SJSA1 (cell line): ENCODE measurements at regions not wholly inside any gene's neighbourhood (a gene's known extent, or its start where the extent isn't known, plus 50 kb on each side); places are given as distances from the start of the nearest gene placed in this dataset.

Source experiments
- DNase-seq, 2 experiments: peaks; one replicate each; pipeline ENCODE4 v3.0.0-alpha.2; 2015 to 2020; ENCODE audit warnings: low spot score in 2 of 2, low read depth in 1 of 2
- H3K27ac ChIP-seq: fragments of 250-450 bp; sonication (Bioruptor Pico); 2 replicates; pipeline ENCODE4 v1.5.1; 2020; ENCODE audit warnings: mild to moderate bottlenecking, moderate library complexity
- H3K27me3 ChIP-seq: fragments of 250-450 bp; sonication (Bioruptor Pico); replicated peaks from 2 replicates; pipeline ENCODE4 v1.5.1; 2020; ENCODE audit warnings: mild to moderate bottlenecking, moderate library complexity
- H3K36me3 ChIP-seq: fragments of 250-450 bp; sonication (Bioruptor Pico); 2 replicates; pipeline ENCODE4 v1.5.1; 2020; ENCODE audit warnings: mild to moderate bottlenecking
- H3K4me1 ChIP-seq: fragments of 250-450 bp; sonication (Bioruptor Pico); replicated peaks from 2 replicates; pipeline ENCODE4 v1.6.1; 2021; ENCODE audit warnings: mild to moderate bottlenecking
- H3K4me3 ChIP-seq: fragments of 250-450 bp; sonication (Bioruptor Pico); 2 replicates; pipeline ENCODE4 v1.5.1; 2020; ENCODE audit warnings: mild to moderate bottlenecking
- H3K9me3 ChIP-seq: fragments of 250-450 bp; sonication (Bioruptor Pico); replicated peaks from 2 replicates; pipeline ENCODE4 v1.5.1; 2020; ENCODE audit warnings: mild to moderate bottlenecking

DNA sequence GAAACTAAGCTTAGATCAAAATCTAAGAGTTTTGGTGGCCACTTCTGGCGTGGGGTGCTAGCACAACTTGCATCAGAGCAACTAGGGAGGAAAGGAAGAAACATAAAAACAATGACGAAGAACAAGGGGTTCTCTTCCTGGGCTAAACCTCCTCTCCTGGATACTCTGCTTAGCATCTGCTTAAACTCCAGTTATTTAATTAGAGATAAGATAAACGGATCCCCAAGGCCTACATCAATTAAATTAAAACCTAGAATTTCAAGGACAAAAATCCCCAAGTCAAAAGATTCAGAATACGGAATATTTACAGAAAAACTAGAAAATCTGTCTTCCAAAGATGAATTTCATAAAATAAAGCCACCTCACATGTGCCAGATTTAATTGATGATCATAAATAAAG is 281.9 kb downstream of the SHOX2 start:
- Histone ChIP-seq H3K27ac (no peak overlapping the region), H3K27me3 (no peaks in the 10 kb centered on the region), H3K9me3 (no peaks in the 10 kb centered on the region), H3K36me3 (no peaks in the 10 kb centered on the region), H3K4me1 (no peaks in the 10 kb centered on the region), H3K4me3 (no peak overlapping the region)
- no peak for DNase-seq

DNA sequence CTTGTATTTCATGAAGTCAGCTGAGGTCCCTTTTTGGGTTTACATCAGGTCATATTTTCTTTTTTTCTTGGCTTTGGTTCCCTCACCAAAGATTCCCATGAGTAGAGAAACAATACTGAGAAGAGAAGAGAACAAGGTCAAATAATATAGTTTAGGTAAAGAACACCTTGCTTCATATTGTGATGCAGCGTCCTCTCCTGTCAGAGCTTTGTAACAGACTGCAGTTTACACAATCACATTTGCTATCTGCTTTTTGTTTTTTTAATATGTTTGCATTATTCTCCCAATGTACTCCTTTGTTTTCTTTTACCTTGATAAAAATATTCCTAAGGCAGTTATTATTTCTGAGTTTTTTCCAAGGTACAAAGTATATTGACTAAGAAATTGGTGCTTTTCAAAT is 283.2 kb downstream of the SHOX2 start:
- H3K4me3 ChIP-seq: no peak overlapping the region
- no peak for DNase-seq
- no peaks in the 10 kb centered on the region for H3K27me3 ChIP-seq
- H3K36me3 ChIP-seq: no peaks in the 10 kb centered on the region
- no peaks in the 10 kb centered on the region for H3K4me1 ChIP-seq
- no peaks in the 10 kb centered on the region for H3K9me3 ChIP-seq
- no peak overlapping the region for H3K27ac ChIP-seq

DNA sequence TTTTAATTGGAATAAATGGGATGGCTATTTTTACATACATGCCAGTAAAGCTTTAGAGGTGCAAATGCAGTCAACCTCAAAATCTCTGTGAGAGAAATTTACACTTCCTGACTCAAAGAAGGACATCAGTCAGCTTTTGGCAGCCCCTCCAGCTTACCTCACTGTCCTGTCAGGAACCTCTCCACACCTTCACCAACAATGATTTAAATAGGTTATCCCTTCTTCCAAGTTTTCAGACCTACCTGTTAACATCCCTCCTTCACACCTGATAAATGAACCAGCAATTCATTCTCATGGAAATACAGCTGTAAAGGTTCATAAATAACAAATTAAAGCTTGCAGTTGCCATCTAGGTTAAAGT is 286.1 kb downstream of the SHOX2 start:
- H3K4me3 ChIP-seq: no peak overlapping the region

DNA sequence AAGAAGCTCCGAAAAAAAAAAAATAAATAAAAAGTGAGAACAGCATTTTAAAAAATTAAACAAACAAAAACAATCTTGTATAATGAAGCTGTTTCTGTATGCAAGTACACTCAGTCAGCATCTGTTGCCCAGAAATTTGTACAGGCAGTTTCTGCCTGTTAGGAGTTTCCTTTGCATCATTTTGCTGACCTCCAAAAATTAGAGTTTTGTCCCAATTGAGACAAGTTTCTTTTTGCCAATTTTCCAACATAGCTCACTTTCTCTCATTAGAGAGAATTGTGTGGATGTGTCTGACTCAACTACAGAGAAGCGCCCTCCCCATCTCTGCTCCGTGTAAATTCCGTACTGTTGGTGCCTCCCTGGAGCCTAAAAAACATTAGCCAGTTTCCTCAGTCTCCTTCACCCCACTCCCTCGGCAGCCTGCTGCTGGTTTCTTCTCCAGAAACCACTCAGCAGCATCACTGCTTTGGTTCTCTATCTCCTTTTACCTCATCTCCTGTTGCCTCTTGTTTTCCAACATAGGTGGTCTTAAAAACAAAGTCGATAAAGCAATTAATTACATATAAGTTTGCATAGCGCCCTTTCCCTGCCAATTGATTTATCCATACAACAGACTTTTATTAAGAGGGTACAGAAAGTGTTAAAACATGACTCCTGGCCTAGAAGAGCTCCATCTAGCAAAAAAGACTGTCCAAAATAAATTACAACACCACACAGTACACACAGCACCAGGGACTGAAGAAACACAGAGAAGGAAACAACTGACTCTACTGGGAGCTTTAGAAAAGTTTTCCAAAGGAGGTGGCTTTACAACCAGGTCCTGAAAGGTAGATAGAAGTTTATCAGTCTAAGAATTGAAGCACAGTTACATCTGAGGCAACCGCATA is 286.7 kb downstream of the SHOX2 start:
- no peaks in the 10 kb centered on the region for H3K9me3 ChIP-seq
- H3K4me3 ChIP-seq: no peak overlapping the region
- no peaks in the 10 kb centered on the region for H3K4me1 ChIP-seq
- no peaks in the 10 kb centered on the region for H3K27me3 ChIP-seq
- no peaks in the 10 kb centered on the region for H3K36me3 ChIP-seq
- no peak for DNase-seq
- no peak overlapping the region for H3K27ac ChIP-seq

More for the DNA sequence above, 286.1 kb downstream of the SHOX2 start:
- H3K9me3 ChIP-seq: no peaks in the 10 kb centered on the region
- no peaks in the 10 kb centered on the region for H3K36me3 ChIP-seq
- H3K4me1 ChIP-seq: no peaks in the 10 kb centered on the region
- H3K27me3 ChIP-seq: no peaks in the 10 kb centered on the region
- DNase-seq: no peak
- no peak overlapping the region for H3K27ac ChIP-seq

DNA sequence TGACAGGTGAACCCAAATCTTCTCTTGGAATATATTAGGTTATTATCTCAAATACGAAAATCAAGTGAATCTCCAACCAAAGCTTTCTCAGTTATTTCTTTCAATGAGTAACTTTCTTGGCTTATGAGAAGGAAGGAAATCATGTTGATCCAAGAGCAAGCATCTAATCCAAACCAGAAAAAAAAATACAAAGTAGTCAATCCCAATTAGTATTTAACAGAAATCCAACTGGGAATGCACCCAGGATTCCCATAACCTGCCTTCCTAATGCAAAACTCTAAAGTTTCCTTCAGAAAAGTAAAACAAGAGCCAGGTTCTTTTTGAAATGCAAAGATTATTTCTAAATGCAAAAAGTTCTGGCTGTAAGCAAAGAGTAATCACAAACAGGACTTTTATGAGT is 289.3 kb downstream of the SHOX2 start:
- Histone ChIP-seq H3K4me3 (no peak overlapping the region), H3K36me3 (no peaks in the 10 kb centered on the region), H3K27ac (no peak overlapping the region), H3K9me3 (no peaks in the 10 kb centered on the region), H3K27me3 (no peaks in the 10 kb centered on the region), H3K4me1 (no peaks in the 10 kb centered on the region)
- no peak for DNase-seq

GRCh38 chr3:157816296-157816695 is 289.9 kb downstream of the SHOX2 start:
- Histone ChIP-seq H3K4me1 (no peaks in the 10 kb centered on the region), H3K9me3 (no peaks in the 10 kb centered on the region), H3K36me3 (no peaks in the 10 kb centered on the region), H3K27ac (no peak overlapping the region), H3K4me3 (no peak overlapping the region), H3K27me3 (no peaks in the 10 kb centered on the region)
- DNase-seq: no peak

GRCh38 chr3:157815739-157816138 is 290.5 kb downstream of the SHOX2 start:
- DNase-seq: no peak
- Histone ChIP-seq H3K27ac (no peak overlapping the region), H3K4me3 (no peak overlapping the region)

GRCh38 chr3:157810924-157811718 is 295.1 kb downstream of the SHOX2 start:
- H3K9me3 ChIP-seq: no peaks in the 10 kb centered on the region
- no peaks in the 10 kb centered on the region for H3K27me3 ChIP-seq
- no peaks in the 10 kb centered on the region for H3K4me1 ChIP-seq
- H3K27ac ChIP-seq: no peak overlapping the region
- H3K4me3 ChIP-seq: no peak overlapping the region
- no peaks in the 10 kb centered on the region for H3K36me3 ChIP-seq
- DNase-seq: no peak

More at GRCh38 chr3:157815739-157816138, 290.5 kb downstream of the SHOX2 start:
- Histone ChIP-seq H3K27me3 (no peaks in the 10 kb centered on the region), H3K4me1 (no peaks in the 10 kb centered on the region), H3K36me3 (no peaks in the 10 kb centered on the region), H3K9me3 (no peaks in the 10 kb centered on the region)

DNA sequence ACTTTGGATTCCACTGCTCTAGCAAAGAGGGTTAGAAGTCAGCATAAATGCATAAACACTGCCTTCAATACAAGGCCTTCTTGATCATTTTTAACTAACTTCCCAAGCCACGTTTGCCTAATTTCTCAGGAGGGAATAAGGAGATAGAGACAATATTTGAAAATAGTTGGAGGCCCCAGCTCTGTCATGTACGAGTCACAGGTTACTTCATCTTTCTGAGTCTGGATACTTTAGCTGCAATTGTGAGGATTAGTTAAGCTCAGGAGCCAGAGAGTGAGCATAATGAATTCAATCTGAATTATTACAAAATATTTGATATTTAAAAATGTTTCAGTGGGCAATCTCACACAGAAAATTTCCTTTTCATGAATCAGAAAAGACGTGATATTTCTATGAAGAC is 298.9 kb downstream of the SHOX2 start:
- Histone ChIP-seq H3K4me3 (no peak overlapping the region), H3K27ac (no peak overlapping the region), H3K27me3 (no peaks in the 10 kb centered on the region), H3K4me1 (no peaks in the 10 kb centered on the region), H3K36me3 (no peaks in the 10 kb centered on the region), H3K9me3 (no peaks in the 10 kb centered on the region)
- no peak for DNase-seq

GRCh38 chr3:157805538-157805937 is 300.7 kb downstream of the SHOX2 start:
- DNase-seq: no peak
- Histone ChIP-seq H3K4me3 (no peak overlapping the region), H3K36me3 (no peaks in the 10 kb centered on the region), H3K27ac (no peak overlapping the region), H3K4me1 (no peaks in the 10 kb centered on the region), H3K27me3 (no peaks in the 10 kb centered on the region), H3K9me3 (no peaks in the 10 kb centered on the region)

GRCh38 chr3:157794771-157795170 is 291.6 kb upstream of the VEPH1 start:
- H3K4me3 ChIP-seq: no peak overlapping the region
- DNase-seq: peak in 1 of 2 experiments; percentile 79
- no peaks in the 10 kb centered on the region for H3K36me3 ChIP-seq
- H3K9me3 ChIP-seq: no peaks in the 10 kb centered on the region
- peaks cover 32% of the 10 kb centered on the region for H3K4me1 ChIP-seq
- peak overlapping the region; percentile 32 for H3K27ac ChIP-seq
- no peaks in the 10 kb centered on the region for H3K27me3 ChIP-seq

DNA sequence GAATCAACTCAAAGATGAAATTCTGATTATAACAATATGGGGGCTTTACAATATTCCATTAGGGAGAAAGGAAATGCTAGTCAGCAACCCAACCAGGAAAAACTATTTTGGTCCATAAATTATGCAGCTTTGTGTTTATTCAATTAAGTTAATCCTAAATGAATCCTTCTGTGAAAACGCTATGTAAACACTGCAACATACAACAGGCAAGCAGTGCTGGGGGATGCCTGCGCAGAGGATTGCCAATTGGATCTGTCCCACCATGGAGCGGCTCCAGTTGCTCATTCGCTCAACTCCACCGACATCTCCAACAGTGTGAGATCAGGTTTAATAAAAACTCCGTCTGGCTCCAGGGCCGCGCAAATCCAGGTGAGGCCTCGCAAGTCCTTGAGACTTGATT is 290.5 kb upstream of the VEPH1 start:
- Histone ChIP-seq H3K27me3 (no peaks in the 10 kb centered on the region), H3K9me3 (no peaks in the 10 kb centered on the region), H3K36me3 (no peaks in the 10 kb centered on the region), H3K4me3 (no peak overlapping the region), H3K27ac (peak overlapping the region; percentile 32; the same call in 1 of the 2 replicates), H3K4me1 (peaks cover 38% of the 10 kb centered on the region)
- no peak for DNase-seq

GRCh38 chr3:157789162-157789561 is 285.9 kb upstream of the VEPH1 start:
- Histone ChIP-seq H3K9me3 (no peaks in the 10 kb centered on the region), H3K27ac (no peak overlapping the region), H3K4me3 (no peak overlapping the region), H3K36me3 (no peaks in the 10 kb centered on the region), H3K27me3 (no peaks in the 10 kb centered on the region), H3K4me1 (peaks cover 49% of the 10 kb centered on the region)
- no peak for DNase-seq

DNA sequence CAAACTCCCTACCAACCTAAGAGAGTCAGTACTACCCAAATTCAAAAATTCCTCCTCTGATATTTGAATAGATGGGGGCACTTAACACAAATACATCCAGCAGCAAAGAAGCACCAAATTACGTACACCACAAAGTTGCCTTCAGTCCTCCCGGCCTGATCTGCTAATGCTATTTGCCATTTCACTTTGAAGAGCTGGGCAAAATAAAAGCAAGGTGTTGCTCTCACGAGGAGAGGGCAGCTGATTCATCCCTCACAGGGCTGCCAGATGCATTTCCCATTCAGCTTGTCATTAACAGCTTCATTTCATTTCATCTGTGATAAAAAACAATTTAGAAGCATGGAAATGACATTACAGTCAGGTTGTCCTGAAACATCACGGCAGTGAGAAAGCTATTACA is 283.4 kb upstream of the VEPH1 start:
- peak overlapping the region; percentile 72 for H3K27ac ChIP-seq
- no peak for DNase-seq
- H3K36me3 ChIP-seq: no peaks in the 10 kb centered on the region
- no peaks in the 10 kb centered on the region for H3K9me3 ChIP-seq
- no peaks in the 10 kb centered on the region for H3K27me3 ChIP-seq
- peaks cover 45% of the 10 kb centered on the region for H3K4me1 ChIP-seq
- no peak overlapping the region for H3K4me3 ChIP-seq
